MG63 (cell line): ENCODE measurements at regions not wholly inside any gene's neighbourhood (a gene's known extent, or its start where the extent isn't known, plus 50 kb on each side); places are given as distances from the start of the nearest gene placed in this dataset.

Source experiments
- DNase-seq: peaks from one replicate; pipeline ENCODE4 v3.0.0-alpha.2; 2020
- H3K27me3 ChIP-seq: fragments of 250-450 bp; sonication (Bioruptor Pico); 2 replicates; pipeline ENCODE4 v1.5.1; 2020; ENCODE audit warnings: mild to moderate bottlenecking, moderate library complexity
- H3K36me3 ChIP-seq: fragments of 250-450 bp; sonication (Bioruptor Pico); 2 replicates; pipeline ENCODE4 v1.5.1; 2020; ENCODE audit warnings: mild to moderate bottlenecking, moderate library complexity
- H3K4me3 ChIP-seq: fragments of 250-450 bp; sonication (Bioruptor Pico); 2 replicates; pipeline ENCODE4 v1.5.1; 2020; ENCODE audit warnings: mild to moderate bottlenecking, moderate library complexity
- H3K9me3 ChIP-seq: fragments of 250-450 bp; sonication (Bioruptor Pico); 2 replicates; pipeline ENCODE4 v1.5.1; 2020; ENCODE audit warnings: mild to moderate bottlenecking, moderate library complexity

- no peak for DNase-seq
- Histone ChIP-seq H3K9me3 (no peaks in the 10 kb centered on the region), H3K27me3 (no peaks in the 10 kb centered on the region), H3K4me3 (no peak overlapping the region), H3K36me3 (no peaks in the 10 kb centered on the region)
These were observed 241.6 kb downstream of the SYK start for GRCh38 chr9:91043056-91043810.

GRCh38 chr9:91043811-91044175, 242.2 kb downstream of the SYK start:
- Histone ChIP-seq H3K9me3 (no peaks in the 10 kb centered on the region), H3K4me3 (no peak overlapping the region), H3K36me3 (no peaks in the 10 kb centered on the region), H3K27me3 (no peaks in the 10 kb centered on the region)
- DNase-seq, result no peak

GRCh38 chr9:91044354-91044753, 242.7 kb downstream of the SYK start:
- no peak overlapping the region for H3K4me3 ChIP-seq
- H3K36me3 ChIP-seq, result no peaks in the 10 kb centered on the region
- no peaks in the 10 kb centered on the region for H3K9me3 ChIP-seq
- no peaks in the 10 kb centered on the region for H3K27me3 ChIP-seq
- DNase-seq, result no peak

GRCh38 chr9:91045041-91045440, 243.4 kb downstream of the SYK start:
- no peaks in the 10 kb centered on the region for H3K36me3 ChIP-seq
- no peak overlapping the region for H3K4me3 ChIP-seq
- no peaks in the 10 kb centered on the region for H3K27me3 ChIP-seq
- no peaks in the 10 kb centered on the region for H3K9me3 ChIP-seq
- no peak for DNase-seq

- no peaks in the 10 kb centered on the region for H3K36me3 ChIP-seq
- H3K27me3 ChIP-seq, result no peaks in the 10 kb centered on the region
- peak overlapping the region; percentile 9; the same call in 1 of the 2 replicates for H3K4me3 ChIP-seq
- peaks cover 3% of the 10 kb centered on the region; the same call in 1 of the 2 replicates for H3K9me3 ChIP-seq
- DNase-seq, result no peak
These were observed 245.9 kb downstream of the SYK start for GRCh38 chr9:91047529-91047928.

- Histone ChIP-seq H3K36me3 (no peaks in the 10 kb centered on the region), H3K4me3 (peak overlapping the region; percentile 9; the same call in 1 of the 2 replicates), H3K27me3 (no peaks in the 10 kb centered on the region), H3K9me3 (peaks cover 3% of the 10 kb centered on the region; the same call in 1 of the 2 replicates)
- peak; percentile 79 for DNase-seq
These were observed 246.5 kb downstream of the SYK start for GRCh38 chr9:91047993-91048607.

GRCh38 chr9:91048749-91049148, 247.1 kb downstream of the SYK start:
- no peak for DNase-seq
- Histone ChIP-seq H3K9me3 (peaks cover 3% of the 10 kb centered on the region; the same call in 1 of the 2 replicates), H3K4me3 (no peak overlapping the region)

GRCh38 chr9:91053824-91054223, 252.2 kb downstream of the SYK start:
- Histone ChIP-seq H3K4me3 (no peak overlapping the region), H3K9me3 (peaks cover 3% of the 10 kb centered on the region; the same call in 1 of the 2 replicates), H3K36me3 (no peaks in the 10 kb centered on the region), H3K27me3 (no peaks in the 10 kb centered on the region)
- no peak for DNase-seq

More at GRCh38 chr9:91048749-91049148, 247.1 kb downstream of the SYK start:
- Histone ChIP-seq H3K36me3 (no peaks in the 10 kb centered on the region), H3K27me3 (no peaks in the 10 kb centered on the region)

GRCh38 chr9:91055845-91056244, 254.2 kb downstream of the SYK start:
- DNase-seq, result no peak
- peaks cover 3% of the 10 kb centered on the region; the same call in 1 of the 2 replicates for H3K9me3 ChIP-seq
- no peaks in the 10 kb centered on the region for H3K36me3 ChIP-seq
- no peak overlapping the region for H3K4me3 ChIP-seq
- H3K27me3 ChIP-seq, result no peaks in the 10 kb centered on the region

- Histone ChIP-seq H3K36me3 (no peaks in the 10 kb centered on the region), H3K4me3 (no peak overlapping the region), H3K9me3 (peaks cover 3% of the 10 kb centered on the region; the same call in 1 of the 2 replicates), H3K27me3 (no peaks in the 10 kb centered on the region)
- no peak for DNase-seq
These were observed 254.9 kb downstream of the SYK start for GRCh38 chr9:91056486-91056885.

- no peak for DNase-seq
- Histone ChIP-seq H3K9me3 (peaks cover 1% of the 10 kb centered on the region; the same call in 1 of the 2 replicates), H3K4me3 (no peak overlapping the region), H3K36me3 (no peaks in the 10 kb centered on the region), H3K27me3 (no peaks in the 10 kb centered on the region)
These were observed 255.3 kb downstream of the SYK start for GRCh38 chr9:91056917-91057316.

GRCh38 chr9:91059713-91060112, 258.1 kb downstream of the SYK start:
- Histone ChIP-seq H3K4me3 (no peak overlapping the region), H3K36me3 (no peaks in the 10 kb centered on the region), H3K27me3 (no peaks in the 10 kb centered on the region), H3K9me3 (no peaks in the 10 kb centered on the region)
- peak; percentile 83 for DNase-seq

GRCh38 chr9:91060520-91061343, 259.1 kb downstream of the SYK start:
- Histone ChIP-seq H3K4me3 (no peak overlapping the region), H3K27me3 (no peaks in the 10 kb centered on the region), H3K36me3 (no peaks in the 10 kb centered on the region), H3K9me3 (no peaks in the 10 kb centered on the region)
- DNase-seq, result peak; percentile 75

- no peak for DNase-seq
- Histone ChIP-seq H3K36me3 (no peaks in the 10 kb centered on the region), H3K9me3 (no peaks in the 10 kb centered on the region), H3K27me3 (no peaks in the 10 kb centered on the region), H3K4me3 (no peak overlapping the region)
These were observed 259.9 kb downstream of the SYK start for GRCh38 chr9:91061506-91061905.

GRCh38 chr9:91062281-91062680, 260.7 kb downstream of the SYK start:
- Histone ChIP-seq H3K9me3 (no peaks in the 10 kb centered on the region), H3K27me3 (no peaks in the 10 kb centered on the region), H3K36me3 (no peaks in the 10 kb centered on the region), H3K4me3 (no peak overlapping the region)
- no peak for DNase-seq

GRCh38 chr9:91063471-91063870, 261.9 kb downstream of the SYK start:
- Histone ChIP-seq H3K27me3 (no peaks in the 10 kb centered on the region), H3K9me3 (no peaks in the 10 kb centered on the region), H3K4me3 (no peak overlapping the region), H3K36me3 (no peaks in the 10 kb centered on the region)
- no peak for DNase-seq
